ENCODE measurements at regions not wholly inside any gene's neighbourhood (a gene's known extent, or its start where the extent isn't known, plus 50 kb on each side); places are given as distances from the start of the nearest gene placed in this dataset.
"Not testable (repeated sequence)": the region's sequence is repeated elsewhere in the genome, so short reads cannot be mapped to it uniquely, and the experiment has no call there.

DNA sequence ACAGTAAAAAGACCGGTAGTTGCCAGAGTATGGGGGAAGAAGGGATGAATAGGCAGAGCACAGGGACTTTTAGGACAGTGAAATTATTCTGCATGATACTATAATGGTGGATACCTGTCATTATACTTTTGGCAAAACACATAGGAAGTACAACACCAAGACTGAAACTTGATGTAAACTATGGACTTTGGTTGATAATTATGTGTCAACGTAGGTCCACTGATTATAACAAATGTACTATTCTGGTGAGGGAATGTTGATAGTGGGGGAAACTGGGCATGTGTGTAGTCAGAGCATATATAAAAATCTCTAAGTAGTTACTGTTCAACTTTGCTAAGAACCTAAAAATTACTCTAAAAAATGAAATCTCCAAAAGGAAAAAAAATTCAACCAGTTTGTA is 629.7 kb downstream of the CCDC85A start:
- DNase-seq = no peak

DNA sequence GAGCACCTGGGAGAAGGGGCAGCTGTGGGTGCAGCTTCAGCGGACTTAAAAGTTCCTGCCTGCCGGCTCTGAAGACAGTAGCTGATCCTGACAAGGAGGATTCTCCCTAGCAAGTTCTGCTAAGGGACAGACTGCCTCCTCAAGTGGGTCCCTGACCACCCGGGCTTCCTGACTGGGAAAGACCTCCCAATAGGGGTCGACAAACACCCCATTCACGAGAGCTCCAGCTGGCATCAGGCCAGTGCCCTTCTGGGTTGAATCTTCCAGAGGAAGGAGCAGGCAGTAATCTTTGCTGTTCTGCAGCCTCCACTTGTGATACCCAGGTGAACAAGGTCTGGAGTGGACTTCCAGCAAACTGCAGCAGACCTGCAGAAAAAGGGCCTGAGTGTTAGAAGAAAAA is 632.9 kb downstream of the CCDC85A start:
- no peak for DNase-seq

DNA sequence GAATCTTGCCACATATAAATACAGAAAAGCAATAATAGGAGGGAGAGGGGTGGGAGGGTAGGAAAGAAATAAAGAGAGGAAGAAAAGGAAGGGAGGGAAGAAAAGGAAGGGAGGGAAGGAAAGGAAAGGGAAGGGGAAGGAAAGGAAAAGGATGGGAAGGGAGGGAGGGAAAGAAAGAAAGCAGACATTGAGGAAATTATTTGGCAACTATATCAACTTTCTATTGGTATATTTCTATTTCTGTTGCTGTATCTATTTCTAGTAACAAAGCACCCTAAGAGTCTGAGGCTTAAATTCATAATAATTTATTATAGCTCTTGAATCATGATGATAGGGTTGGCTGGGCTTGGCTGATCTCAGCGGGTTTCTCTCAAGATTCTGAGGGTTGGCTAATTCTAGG is 648.0 kb downstream of the CCDC85A start:
- no peak for DNase-seq

- DNase-seq = no peak
Measured at GRCh38 chr2:56834686-56835085, 650.9 kb downstream of the CCDC85A start.

DNA sequence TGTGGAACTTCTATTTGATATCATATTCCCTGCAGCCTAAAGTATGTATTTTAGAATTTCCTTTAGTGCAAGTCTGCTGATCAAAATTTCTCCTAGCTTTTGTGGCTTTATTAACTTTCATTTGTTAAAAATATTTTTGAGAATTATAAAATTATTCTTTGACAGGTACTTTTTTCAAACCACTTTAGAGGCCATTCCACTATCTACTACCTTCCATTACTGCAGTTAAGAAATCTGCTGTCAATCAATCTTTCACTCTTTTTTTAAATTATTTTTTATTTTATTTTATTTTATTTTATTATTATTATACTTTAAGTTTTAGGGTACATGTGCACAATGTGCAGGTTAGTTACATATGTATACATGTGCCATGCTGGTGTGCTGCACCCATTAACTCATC is 656.2 kb downstream of the CCDC85A start:
- DNase-seq = not testable (repeated sequence)

GRCh38 chr2:56860991-56861390 is 677.2 kb downstream of the CCDC85A start:
- DNase-seq = no peak

DNA sequence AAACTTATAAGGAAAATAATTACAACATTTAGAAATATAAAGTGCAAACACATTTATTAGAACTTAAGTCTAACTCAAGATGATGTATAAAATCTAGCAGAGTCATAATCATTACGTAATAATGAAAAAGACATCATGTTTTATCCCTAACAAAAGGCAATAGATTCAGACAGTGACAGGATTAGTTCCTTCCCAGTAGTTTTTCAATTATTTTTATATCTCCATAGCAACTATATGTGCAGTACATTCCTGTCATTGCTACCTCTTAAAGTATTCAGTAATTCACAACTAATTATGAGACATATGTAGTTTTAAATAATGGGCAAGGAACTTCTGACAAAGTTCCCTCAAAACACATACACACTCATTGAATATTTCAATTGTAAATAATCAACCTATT is 687.9 kb downstream of the CCDC85A start:
- DNase-seq = no peak

DNA sequence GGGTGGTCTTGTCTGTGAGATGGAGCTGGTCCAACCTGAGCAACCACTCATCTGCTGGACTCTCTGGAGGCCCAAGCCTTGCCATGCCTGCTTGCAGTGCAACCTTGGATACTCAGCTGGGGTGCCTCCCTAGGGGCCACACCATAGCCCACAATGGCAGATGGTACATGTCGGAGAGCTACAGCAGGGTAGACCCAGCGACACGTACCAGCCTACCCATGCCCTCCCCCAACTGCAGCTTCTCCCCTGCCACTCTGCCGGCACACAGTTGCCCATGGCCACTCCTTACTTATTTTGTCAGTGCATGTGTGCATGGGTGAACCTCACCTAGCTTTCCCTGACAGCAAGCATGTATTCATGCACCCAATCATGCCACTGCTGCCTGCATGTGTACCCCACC is 690.9 kb downstream of the CCDC85A start:
- DNase-seq = no peak

DNA sequence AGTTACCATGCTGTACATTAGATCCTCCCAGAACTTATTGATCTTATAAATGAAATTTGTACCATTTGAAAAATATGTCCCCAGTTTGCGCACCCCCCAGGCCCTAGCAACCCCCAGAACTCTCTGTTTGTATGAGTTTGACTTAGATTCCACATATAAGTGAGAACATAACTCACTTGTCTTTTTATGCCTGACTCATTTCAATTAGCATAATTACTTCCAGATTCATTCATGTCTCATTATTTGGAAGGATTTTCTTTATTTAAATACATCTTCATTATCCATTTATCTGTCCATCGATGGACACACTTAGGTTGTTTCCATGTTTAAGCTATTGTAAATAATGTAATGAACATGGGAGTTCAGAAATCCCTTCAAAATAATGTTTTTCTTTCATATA is 705.9 kb downstream of the CCDC85A start:
- no peak for DNase-seq

DNA sequence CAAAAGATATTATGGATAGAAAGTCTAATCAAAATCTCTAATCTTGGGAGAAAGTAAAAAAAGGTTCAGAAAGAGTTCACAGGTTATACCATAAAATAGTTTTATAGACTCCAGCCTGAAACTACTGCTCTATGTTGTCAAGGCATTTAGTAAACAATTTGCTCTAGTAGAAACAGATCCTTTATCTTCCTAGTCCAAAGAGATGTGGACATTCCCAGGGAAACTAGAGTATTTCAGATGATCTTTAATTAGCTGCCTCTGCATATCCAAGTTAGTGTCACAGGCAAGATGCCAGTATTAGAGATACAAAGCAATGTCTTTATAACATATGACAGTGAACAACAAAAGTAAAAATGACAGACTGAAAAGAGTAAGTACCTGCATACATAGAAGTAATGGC is 708.6 kb downstream of the CCDC85A start:
- no peak for DNase-seq

DNA sequence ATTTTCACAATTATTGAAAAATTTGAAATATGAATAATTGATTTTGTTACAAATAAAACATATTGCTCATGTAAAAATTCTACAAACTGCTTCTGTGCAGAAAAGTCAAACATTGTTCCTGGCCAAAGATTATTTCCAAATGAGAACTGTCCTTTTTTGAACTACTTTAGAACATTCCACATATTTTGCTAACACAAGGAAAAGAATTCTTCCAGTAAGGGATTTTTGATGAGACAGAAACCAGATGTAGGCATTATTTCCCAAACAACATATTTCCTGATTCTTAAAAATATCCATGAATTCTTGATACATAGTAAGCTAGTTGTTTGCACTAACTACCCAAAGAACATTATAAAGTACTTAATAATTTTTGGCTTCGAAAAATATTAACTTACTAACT is 715.2 kb downstream of the CCDC85A start:
- DNase-seq = no peak

GRCh38 chr2:56912490-56912889 is 728.7 kb downstream of the CCDC85A start:
- no peak for DNase-seq

- no peak for DNase-seq
Measured at GRCh38 chr2:56918790-56919189, 735.0 kb downstream of the CCDC85A start.

GRCh38 chr2:56933976-56934375 is 750.2 kb downstream of the CCDC85A start:
- no peak for DNase-seq

GRCh38 chr2:56934866-56935265 is 751.1 kb downstream of the CCDC85A start:
- no peak for DNase-seq

DNA sequence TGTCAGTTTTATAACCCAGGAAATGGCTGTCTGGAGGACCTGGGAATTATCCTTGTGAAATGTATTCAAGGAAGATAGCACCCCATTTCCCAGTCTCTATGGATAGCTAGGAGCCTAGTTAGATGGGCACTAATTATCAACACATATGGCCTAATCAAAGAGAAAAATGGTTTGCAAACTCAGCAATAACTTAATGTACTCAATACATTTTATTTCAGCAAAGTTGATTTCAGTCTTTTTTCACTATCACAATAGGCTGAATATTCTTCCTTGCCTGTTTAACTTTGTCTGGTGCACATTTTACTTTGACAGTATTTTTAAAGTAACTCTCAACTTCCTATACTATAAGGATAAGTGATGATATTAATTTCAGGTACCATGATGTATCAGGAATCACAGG is 756.3 kb downstream of the CCDC85A start:
- no peak for DNase-seq

DNA sequence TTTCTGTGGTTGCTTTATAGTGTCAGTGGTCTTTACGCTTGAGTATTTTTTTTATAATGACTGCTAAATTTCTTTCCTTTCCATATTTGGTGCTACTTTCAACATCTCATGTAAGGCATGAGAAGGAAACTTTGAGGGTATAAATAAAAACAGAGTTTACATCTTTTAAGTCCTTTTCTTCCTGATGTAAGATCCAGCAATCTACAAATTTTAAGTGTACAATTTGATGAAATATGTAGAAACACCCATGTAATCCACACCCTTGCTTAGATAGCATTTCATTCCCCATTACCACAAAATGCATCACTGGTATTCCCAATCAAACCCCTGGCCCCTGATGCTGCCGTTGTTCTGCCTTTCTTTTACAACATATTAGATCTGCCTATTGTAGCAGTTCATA is 769.1 kb downstream of the CCDC85A start:
- no peak for DNase-seq

GRCh38 chr2:56960581-56960980 is 776.8 kb downstream of the CCDC85A start:
- DNase-seq = no peak

DNA sequence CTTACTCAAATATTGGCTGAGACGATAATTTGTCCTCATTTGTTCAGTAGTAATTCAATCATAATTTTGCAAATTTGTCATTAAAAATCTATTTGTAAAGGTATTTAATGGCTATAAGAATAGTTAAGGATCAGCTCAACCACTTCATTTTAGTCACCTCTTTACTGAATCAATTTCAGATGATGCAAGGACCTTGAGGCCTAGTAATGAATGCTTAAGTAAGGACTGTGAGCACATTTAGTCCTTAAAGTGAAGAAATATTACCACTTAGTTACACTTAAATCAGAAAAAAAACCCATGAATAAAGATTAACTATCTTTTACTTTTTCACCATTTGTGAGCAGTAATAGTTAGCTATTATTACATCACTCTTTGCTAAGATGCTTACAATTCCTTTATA is 778.9 kb downstream of the CCDC85A start:
- DNase-seq = no peak

DNA sequence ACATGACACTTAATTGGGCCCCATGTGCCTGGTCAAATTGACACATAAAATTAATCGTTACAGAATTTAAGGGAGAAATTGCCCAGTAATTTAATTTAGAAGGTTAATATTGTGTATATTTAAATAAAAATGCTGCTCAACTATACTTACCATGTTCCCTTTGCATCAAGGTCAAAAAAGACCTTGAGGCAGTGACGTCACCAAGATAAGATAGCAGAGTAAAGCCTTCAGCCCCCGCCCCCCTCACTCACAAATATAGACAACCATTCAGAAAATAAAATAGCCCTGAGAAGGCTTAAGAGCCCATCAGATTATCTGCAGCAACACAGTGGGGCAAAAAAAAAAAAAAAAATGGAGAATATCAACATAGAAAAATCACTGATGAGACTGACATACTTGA is 785.7 kb downstream of the CCDC85A start:
- no peak for DNase-seq

DNA sequence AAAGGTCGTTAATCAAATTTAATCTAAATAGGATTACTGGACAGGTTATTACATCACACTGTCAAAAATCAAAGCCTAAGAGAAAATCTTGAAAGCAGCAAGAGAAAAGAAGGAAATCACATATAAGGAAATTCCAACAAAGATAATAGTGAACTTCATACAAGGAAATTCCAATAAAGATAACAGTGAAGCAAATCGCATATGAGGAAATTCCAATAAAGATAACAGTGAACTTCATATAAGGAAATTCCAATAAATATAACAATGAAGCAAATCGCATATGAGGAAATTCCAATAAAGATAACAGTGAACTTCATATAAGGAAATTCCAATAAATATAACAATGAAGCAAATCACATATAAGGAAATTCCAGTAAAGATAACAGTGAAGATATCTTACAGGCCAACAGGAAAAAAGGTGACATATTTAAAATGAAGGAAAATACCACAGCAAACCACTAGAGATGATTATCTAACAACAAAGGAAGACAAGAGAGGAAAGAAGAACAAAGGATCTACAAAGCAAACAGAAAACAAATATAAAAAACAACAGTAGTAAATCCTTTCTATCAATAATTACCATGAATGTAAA is 787.7 kb downstream of the CCDC85A start:
- no peak for DNase-seq

DNA sequence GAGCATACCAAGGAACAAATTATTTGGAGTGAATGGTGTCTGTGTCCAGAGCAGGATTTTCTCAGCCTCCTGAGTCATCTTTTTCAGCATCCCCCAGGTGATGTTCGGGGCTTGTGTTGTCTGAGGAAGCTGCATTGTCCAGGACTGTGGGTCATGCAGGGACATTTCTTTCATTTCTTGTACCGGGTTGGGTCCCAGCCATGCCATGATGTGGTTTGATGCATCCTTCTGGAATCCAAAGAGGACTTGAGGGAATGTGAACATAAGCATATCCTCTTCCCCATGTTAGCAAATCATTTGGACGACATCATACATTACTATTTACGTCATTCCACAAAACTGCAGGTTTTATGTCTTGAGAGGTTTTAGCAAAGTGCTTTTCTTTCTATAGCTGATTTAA is 797.8 kb downstream of the CCDC85A start:
- no peak for DNase-seq

DNA sequence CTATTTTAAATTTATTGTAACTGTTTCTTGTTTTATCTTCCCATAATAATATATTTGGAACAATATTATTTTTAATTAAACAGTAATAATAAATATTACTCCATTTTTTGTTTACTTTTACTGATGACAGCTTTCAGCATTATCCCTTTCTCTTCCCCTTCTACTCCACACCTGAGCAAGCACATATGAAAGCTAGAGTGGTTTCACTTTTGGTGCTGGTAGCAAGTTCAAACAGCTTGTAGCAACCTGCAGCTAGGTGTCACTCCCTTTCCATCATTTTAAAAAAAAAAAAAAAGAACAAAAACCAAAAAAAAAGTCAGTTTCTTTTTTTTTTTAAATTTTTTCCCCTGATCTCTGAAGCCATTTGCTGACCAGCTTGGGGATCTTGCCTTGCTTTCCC is 801.8 kb downstream of the CCDC85A start:
- no peak for DNase-seq

GRCh38 chr2:57022496-57022895 is 838.7 kb downstream of the CCDC85A start:
- no peak for DNase-seq

DNA sequence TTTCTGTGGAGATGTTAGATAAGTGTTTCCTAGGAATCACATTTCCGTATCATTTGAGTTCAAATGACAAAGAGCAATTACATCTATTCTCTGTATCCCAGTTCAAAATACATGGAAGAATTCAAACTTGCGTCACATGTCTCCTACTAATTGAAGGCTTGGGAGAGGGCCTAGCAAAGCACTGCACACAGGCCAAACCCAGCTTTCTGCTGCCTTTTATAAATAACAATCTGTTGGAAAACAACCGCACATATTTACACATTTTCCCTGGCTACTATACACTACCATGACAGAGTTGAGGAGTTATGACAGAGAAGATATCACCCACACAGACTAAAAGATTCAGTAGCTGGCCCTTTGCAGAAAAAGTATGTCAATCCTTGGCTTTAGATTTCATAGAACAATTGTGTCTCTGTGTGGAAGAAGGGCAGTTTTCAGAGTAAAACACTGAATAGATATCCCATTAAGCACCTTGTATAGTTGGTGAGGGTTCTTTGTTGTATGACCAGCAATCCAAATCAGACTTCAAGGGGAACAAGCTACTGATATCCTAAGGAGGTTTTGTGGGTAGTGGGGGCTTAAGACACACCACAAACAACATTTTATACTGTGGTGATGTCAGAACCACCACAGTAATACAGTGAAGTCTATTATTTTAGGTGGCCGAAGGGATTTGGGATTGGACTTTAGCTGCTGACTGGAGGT is 861.3 kb downstream of the CCDC85A start:
- no peak for DNase-seq

Measured in right forelimb (tissue), 1 donor.